IPS-18c (cell line): ENCODE measurements at regions not wholly inside any gene's neighbourhood (a gene's known extent, or its start where the extent isn't known, plus 50 kb on each side); places are given as distances from the start of the nearest gene placed in this dataset.

Experiments used
- H3K4me3 ChIP-seq: 2 replicates; pipeline ENCODE4 v1.7.0; 2013; ENCODE audit warnings: low read depth, mild to moderate bottlenecking, low read length, moderate library complexity; ENCODE audit not compliant: insufficient read depth
- H3K9me3 ChIP-seq: one replicate; pipeline ENCODE4 v1.6.1; 2013; ENCODE audit warnings: mild to moderate bottlenecking, low read length, moderate library complexity; ENCODE audit not compliant: control insufficient read depth, insufficient read depth

DNA sequence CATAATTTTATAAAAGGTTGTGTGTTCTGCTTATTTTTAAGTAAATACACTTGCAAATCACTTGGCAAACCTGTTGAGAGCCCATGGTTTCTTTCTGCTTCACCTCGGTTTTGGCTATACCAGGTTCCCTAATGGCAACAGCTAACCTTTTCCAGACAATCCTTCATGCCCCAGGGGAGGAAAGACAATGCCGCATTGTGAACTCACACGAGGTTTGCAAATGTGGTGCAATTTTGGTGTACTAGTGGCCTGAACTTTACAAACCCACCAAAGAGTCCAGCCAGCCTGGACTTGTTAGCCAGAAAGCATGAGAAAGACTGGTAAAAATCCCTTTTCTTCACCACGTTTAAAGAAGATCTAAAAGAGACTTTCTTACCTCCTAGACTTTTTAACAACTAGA lies 84.8 kb upstream of the SOX4 start:
- H3K4me3 ChIP-seq, result no peak overlapping the region
- H3K9me3 ChIP-seq, result no peaks in the 10 kb centered on the region

- Histone ChIP-seq H3K4me3 (no peak overlapping the region), H3K9me3 (no peaks in the 10 kb centered on the region)
Observed at GRCh38 chr6:21511891-21512550, 81.5 kb upstream of the SOX4 start.

DNA sequence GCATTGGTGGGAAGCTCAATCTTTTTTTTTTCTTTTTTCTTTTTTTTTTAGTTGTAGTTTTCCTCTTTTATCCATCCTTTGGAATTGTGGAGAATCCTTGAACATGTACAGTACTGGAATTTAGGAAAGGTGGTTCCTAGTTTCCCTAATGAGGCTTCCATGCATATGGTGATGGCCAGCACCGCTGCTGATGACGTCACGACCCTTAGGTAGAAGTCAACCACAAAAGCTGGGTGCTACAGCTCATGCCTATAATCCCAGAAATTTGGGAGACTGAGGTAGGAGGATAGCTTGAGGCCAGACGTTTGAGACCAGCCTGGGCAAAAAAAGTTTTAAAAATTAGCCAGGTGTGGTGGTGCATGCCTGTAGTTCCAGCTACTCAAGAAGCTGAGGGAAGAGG lies 79.3 kb upstream of the SOX4 start:
- H3K9me3 ChIP-seq, result no peaks in the 10 kb centered on the region
- H3K4me3 ChIP-seq, result no peak overlapping the region

DNA sequence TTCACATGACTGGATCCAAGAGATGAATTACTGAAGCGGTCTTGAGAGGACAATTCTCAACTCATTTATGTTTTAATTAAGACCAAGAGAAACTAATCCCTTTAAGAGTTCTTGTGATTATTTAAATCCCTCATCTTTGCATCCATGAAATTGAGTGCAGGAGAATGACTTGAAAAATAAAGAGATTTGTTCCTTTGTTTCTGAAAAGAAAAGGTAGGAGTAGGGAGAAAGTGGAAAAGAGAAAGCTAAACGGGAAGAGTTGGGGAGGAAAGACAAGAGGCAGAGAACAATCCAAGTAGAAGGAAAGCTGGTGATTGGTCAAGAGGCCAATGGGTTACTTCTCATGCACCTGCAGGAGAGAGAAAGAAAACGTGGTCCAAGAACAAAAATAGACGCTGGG lies 75.2 kb upstream of the SOX4 start:
- Histone ChIP-seq H3K9me3 (no peaks in the 10 kb centered on the region), H3K4me3 (no peak overlapping the region)

- H3K9me3 ChIP-seq, result no peaks in the 10 kb centered on the region
Observed at GRCh38 chr6:21519642-21520041, 73.9 kb upstream of the SOX4 start.

GRCh38 chr6:21521276-21521675 lies 72.3 kb upstream of the SOX4 start:
- no peaks in the 10 kb centered on the region for H3K9me3 ChIP-seq

More at GRCh38 chr6:21519642-21520041, 73.9 kb upstream of the SOX4 start:
- H3K4me3 ChIP-seq, result no peak overlapping the region

GRCh38 chr6:21522143-21522747 lies 71.3 kb upstream of the SOX4 start:
- Histone ChIP-seq H3K4me3 (no peak overlapping the region), H3K9me3 (no peaks in the 10 kb centered on the region)

More at GRCh38 chr6:21521276-21521675, 72.3 kb upstream of the SOX4 start:
- no peak overlapping the region for H3K4me3 ChIP-seq

DNA sequence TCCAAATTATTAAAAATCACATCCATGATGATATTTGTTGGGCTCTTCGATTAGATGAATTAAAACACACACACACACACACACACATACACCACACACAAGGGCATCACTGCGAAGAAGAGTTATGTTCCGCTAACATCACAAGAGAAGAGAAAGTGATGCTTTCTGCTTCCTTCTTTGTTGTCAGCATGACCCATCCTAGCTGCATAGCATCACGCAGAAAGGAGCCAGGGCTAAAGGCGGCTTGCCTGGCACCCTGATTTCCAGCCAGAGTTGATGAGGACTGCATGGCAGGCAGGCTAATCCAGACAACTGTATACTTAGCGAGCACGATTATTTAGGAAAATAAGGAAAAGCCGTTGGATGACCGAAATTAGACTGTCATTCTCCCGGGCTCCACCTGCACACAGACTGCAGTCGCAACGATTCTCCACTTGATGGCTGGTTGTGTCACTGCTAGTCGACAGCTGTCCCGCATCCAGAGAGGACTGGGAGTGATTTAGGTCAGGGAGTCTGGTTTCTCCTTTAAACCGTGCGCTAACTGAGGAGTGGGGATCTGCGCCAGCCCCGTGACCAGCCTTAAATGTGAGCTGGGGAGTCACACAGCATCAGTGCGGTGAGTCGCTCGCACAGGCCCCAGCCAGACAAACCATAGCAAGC lies 70.6 kb upstream of the SOX4 start:
- Histone ChIP-seq H3K9me3 (no peaks in the 10 kb centered on the region), H3K4me3 (no peak overlapping the region)

DNA sequence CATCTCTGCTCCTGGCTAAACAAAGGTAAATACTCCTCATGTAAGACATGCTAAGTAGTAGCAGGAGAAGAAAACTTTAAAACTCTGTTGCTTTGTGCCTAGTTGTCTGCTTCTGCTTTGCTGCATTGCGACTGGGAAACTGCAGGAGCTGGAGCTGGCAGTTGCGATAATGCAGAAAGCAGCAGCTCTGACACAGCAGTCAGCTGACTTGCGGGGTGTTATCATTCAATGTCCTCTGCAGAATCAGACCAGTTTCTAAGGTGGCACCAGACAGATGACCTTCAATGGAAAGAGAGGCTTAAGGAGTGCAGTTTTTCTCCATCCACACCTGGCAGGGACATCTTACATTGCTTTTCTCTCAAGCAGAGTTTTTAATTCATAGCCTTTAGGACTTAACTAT lies 69.9 kb upstream of the SOX4 start:
- Histone ChIP-seq H3K4me3 (no peak overlapping the region), H3K9me3 (no peaks in the 10 kb centered on the region)

- Histone ChIP-seq H3K4me3 (no peak overlapping the region), H3K9me3 (no peaks in the 10 kb centered on the region)
Observed at GRCh38 chr6:21524201-21524600, 69.3 kb upstream of the SOX4 start.

GRCh38 chr6:21526974-21527373 lies 66.6 kb upstream of the SOX4 start:
- Histone ChIP-seq H3K4me3 (no peak overlapping the region), H3K9me3 (peaks cover 2% of the 10 kb centered on the region)

- H3K4me3 ChIP-seq, result no peak overlapping the region
- peaks cover 2% of the 10 kb centered on the region for H3K9me3 ChIP-seq
Observed at GRCh38 chr6:21527731-21528130, 65.8 kb upstream of the SOX4 start.

- Histone ChIP-seq H3K9me3 (peaks cover 2% of the 10 kb centered on the region), H3K4me3 (no peak overlapping the region)
Observed at GRCh38 chr6:21529431-21529830, 64.1 kb upstream of the SOX4 start.

GRCh38 chr6:21531393-21531792 lies 62.2 kb upstream of the SOX4 start:
- no peak overlapping the region for H3K4me3 ChIP-seq
- H3K9me3 ChIP-seq, result peaks cover 2% of the 10 kb centered on the region

DNA sequence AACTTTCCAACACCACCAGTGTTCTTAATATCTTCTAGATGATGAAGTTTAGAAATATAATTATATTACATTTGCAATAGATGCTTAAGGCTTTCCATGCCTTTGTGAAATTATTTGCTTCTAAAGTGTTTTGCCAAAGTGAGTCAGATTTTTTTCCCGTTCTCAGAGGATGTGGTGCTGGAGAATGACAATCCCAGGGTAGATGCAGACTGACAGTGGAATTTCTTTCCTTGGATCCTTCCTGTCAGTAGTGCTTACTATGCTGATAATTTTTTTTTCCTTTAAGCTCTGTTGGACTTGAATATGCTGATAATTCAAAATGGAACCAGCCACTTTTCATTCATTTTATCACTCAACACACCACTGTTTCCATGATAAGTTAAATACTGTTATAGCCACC lies 59.9 kb upstream of the SOX4 start:
- no peak overlapping the region for H3K4me3 ChIP-seq
- peaks cover 2% of the 10 kb centered on the region for H3K9me3 ChIP-seq

- H3K9me3 ChIP-seq, result peaks cover 2% of the 10 kb centered on the region
- H3K4me3 ChIP-seq, result no peak overlapping the region
Observed at GRCh38 chr6:21536280-21536766, 57.2 kb upstream of the SOX4 start.

- Histone ChIP-seq H3K4me3 (no peak overlapping the region), H3K9me3 (no peaks in the 10 kb centered on the region)
Observed at GRCh38 chr6:21537637-21538036, 55.9 kb upstream of the SOX4 start.

DNA sequence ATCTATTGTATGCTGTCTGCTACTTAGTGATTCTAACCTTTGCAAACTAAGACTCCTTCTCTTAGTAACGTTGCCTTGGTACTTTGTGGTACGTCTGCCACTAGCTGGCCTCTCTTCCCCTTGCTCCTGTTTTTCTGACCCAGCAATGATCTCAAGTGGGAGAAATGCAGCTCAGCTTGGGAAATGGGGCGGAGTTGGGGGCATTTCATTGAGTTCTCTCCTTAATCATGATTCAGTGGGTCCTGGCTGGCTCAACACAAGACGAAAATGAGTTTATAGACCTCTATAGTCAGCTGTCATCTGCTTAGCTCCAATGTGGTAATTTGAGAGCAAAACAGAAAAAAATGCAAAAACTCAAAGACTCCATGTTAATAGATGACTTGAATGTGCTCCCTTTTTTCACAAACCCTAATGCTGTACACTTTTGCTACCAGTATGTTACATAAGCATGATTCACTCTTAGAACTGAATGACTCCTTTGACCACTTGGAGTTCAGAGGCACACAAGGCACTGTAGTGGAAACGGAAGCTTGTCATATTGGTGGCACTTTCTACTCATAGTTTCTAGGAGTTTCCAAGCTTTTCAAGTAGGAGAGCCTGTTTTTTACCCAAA lies 55.3 kb upstream of the SOX4 start:
- Histone ChIP-seq H3K4me3 (no peak overlapping the region), H3K9me3 (no peaks in the 10 kb centered on the region)
